GM10266 (cell line): ENCODE measurements at regions not wholly inside any gene's neighbourhood (a gene's known extent, or its start where the extent isn't known, plus 50 kb on each side); places are given as distances from the start of the nearest gene placed in this dataset.
"Not testable (repeated sequence)": the region's sequence is repeated elsewhere in the genome, so short reads cannot be mapped to it uniquely, and the experiment has no call there.

Experiments
- DNase-seq: peaks from one replicate; pipeline ENCODE4 v3.0.0; 2012; ENCODE audit errors: extremely low spot score
- CTCF ChIP-seq: IDR thresholded peaks from 2 replicates; pipeline ENCODE4 v1.5.1; 2012; ENCODE audit warnings: mild to moderate bottlenecking, low read depth; ENCODE audit not compliant: control insufficient read depth, insufficient read depth; ENCODE audit errors: missing control alignments

- TF ChIP-seq CTCF = no peak
- DNase-seq = no peak
These were observed 82.7 kb upstream of the FGF13 start for GRCh38 chrX:138794246-138794645.

GRCh38 chrX:138791551-138791950 is 80.0 kb upstream of the FGF13 start:
- no peak for TF ChIP-seq CTCF
- no peak for DNase-seq

DNA sequence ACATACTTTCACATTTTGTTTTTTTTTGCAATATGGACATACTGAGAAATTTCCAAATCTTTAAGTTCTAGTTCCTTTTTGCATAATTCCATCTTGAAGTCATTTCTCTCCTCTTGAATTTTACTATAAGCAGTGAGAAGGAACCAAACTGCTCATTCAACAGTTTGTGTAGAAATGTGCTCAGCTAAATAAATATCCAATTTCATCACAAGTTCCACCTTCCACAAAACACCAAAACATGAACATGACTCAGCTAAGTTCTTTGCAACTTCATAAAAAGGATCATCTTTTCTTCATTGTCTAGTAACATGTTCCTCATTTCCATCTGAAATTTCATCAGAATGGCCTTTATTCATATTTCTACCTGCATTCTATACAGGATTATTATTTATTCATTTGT is 77.3 kb upstream of the FGF13 start:
- TF ChIP-seq CTCF = no peak
- no peak for DNase-seq

DNA sequence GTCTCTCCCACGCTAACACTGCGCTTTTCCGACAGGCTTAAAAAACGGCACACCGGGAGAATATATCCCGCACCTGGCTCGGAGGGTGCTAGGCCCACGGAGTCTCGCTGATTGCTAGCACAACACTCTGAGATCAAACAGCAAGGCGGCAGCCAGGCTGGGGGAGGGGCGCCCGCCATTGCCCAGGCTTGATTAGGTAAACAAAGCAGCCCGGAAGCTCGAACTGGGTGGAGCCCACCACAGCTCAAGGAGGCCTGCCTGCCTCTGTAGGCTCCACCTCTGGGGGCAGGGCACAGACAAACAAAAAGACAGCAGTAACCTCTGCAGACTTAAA is 67.0 kb upstream of the FGF13 start:
- not testable (repeated sequence) for DNase-seq

DNA sequence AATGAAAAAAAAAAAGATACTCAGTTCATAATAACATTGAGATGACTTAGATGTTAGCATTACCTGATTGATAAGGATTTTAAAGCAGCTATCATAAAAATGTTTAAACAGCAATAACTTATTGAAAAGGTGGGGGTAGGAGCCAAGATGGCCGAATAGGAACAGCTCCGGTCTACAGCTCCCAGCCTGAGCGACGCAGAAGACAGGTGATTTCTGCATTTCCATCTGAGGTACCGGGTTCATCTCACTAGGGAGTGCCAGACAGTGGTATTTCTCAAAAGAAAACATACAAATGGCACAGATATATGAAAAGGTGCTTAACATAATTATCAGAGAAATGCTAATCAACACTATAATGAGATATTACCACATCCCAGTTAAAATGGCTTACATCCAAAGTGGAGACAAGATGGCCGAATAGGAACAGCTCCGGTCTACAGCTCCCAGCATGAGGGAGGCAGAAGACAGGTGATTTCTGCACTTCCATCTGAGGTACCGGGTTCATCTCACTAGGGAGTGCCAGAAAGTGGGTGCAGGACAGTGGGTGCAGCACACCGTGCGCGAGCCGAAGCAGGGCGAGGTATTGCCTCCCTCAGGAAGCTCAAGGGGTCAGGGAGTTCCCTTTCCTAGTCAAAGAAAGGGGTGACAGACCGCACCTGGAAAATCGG is 66.5 kb upstream of the FGF13 start:
- not testable (repeated sequence) for DNase-seq

DNA sequence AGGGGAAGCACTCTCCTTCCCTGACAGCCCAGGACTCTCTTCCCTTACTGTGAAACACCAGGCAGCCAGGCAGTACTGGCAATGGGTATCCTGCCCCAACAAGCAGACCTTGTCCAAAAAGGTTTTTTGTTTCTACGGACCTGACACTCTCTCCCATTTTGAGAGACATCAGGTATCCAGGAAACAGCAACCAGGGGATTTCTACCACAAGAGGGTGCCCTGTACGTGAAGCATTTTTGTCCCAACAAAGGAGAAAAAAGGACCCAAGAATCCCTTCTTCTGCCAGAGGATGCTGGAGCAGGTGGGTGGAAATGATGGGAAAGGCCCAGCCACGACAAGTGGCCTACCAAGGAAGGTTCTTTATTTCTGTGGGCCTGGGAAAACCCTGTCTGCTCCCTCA is 65.7 kb upstream of the FGF13 start:
- TF ChIP-seq CTCF = no peak
- DNase-seq = no peak

- no peak for TF ChIP-seq CTCF
- DNase-seq = peak; percentile 2
These were observed 64.0 kb upstream of the FGF13 start for GRCh38 chrX:138775517-138775916.

DNA sequence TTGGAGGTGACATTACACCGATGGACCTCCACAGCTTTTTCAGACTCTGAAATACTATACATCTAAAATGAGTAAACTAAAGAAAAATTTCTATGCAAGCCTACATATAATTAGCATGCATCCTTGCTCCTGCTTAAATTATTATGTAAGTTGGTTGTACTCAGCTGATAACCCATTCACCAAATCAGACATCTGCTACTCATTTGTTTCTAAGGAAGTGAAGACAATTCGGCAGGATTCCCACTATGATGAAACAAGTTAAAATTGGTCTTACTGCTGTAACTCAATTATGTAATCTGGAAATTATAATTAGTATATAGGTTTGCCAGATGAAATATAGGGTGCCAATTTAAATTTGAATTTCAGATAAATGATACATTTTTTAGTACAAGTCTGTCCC is 59.5 kb upstream of the FGF13 start:
- DNase-seq = no peak
- no peak for TF ChIP-seq CTCF
